Gastroesophageal sphincter (tissue), 3 donors: ENCODE measurements at regions not wholly inside any gene's neighbourhood (a gene's known extent, or its start where the extent isn't known, plus 50 kb on each side); places are given as distances from the start of the nearest gene placed in this dataset.

Experiments used
- EP300 ChIP-seq: sonication (generic); formaldehyde crosslinking; IDR thresholded peaks from one replicate; pipeline ENCODE4 v1.6.1; 2017; ENCODE audit warnings: antibody characterized with exemption, mild to moderate bottlenecking
- TF ChIP-seq, protein P1 (sequence below), 4 experiments: fragments of 200-600 bp in 2 of 4; fragments of 450-650 bp in 2 of 4; sonication (generic) in 1 of 4; IDR thresholded peaks; one replicate each; pipeline ENCODE4 v1.5.1; 2017 to 2019; ENCODE audit warnings: antibody characterized with exemption in 4 of 4, mild to moderate bottlenecking in 2 of 4, moderate library complexity in 2 of 4

DNA sequence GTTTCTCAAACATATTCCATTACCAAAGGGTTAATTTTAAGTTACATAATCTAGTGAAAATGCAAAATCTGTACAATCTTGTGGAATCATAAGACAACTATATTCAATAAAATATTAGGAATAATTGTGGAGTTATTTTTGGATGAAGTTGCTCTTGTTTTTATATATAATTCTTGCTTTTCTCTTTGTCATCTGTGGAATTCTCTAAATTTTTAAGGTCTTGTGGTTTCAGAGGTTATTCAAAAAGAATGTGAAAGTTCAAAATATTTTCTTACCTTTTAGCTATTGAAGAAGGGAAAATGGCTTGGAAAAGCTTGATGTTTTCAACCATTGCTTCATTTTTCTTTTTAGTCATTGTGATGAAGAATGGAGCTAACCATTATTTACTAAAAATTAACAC is 552.1 kb downstream of the TFEC start:
- TF ChIP-seq, protein P1, sequence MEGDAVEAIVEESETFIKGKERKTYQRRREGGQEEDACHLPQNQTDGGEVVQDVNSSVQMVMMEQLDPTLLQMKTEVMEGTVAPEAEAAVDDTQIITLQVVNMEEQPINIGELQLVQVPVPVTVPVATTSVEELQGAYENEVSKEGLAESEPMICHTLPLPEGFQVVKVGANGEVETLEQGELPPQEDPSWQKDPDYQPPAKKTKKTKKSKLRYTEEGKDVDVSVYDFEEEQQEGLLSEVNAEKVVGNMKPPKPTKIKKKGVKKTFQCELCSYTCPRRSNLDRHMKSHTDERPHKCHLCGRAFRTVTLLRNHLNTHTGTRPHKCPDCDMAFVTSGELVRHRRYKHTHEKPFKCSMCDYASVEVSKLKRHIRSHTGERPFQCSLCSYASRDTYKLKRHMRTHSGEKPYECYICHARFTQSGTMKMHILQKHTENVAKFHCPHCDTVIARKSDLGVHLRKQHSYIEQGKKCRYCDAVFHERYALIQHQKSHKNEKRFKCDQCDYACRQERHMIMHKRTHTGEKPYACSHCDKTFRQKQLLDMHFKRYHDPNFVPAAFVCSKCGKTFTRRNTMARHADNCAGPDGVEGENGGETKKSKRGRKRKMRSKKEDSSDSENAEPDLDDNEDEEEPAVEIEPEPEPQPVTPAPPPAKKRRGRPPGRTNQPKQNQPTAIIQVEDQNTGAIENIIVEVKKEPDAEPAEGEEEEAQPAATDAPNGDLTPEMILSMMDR (IDR thresholded peaks at IDR 0.05): no peak
- TF ChIP-seq EP300: no peak
